H9 (cell line): ENCODE measurements at regions not wholly inside any gene's neighbourhood (a gene's known extent, or its start where the extent isn't known, plus 50 kb on each side); places are given as distances from the start of the nearest gene placed in this dataset.

Experiments
- DNase-seq: peaks from one replicate; pipeline ENCODE4 v3.0.0-alpha.2; 2017
- H2AFZ ChIP-seq: one replicate; pipeline ENCODE4 v1.6.1; 2013; ENCODE audit warnings: mild to moderate bottlenecking, low read length, control low read depth, moderate library complexity
- H2AK5ac ChIP-seq: 2 replicates; pipeline ENCODE4 v1.6.1; 2013; ENCODE audit warnings: low read length, control low read depth, mixed read lengths; ENCODE audit not compliant: insufficient read length
- H2BK120ac ChIP-seq: one replicate; pipeline ENCODE4 v1.6.1; 2013; ENCODE audit warnings: low read depth, mild to moderate bottlenecking, low read length, control low read depth, inconsistent platforms; ENCODE audit not compliant: poor library complexity, severe bottlenecking
- H2BK12ac ChIP-seq: 2 replicates; pipeline ENCODE4 v1.6.1; 2013; ENCODE audit warnings: low read length, control low read depth, mixed read lengths, low read depth; ENCODE audit not compliant: insufficient read length
- H2BK15ac ChIP-seq: 2 replicates; pipeline ENCODE4 v1.6.1; 2013; ENCODE audit warnings: low read depth, low read length, control low read depth
- H2BK20ac ChIP-seq: one replicate; pipeline ENCODE4 v1.6.1; 2013; ENCODE audit warnings: low read depth, mild to moderate bottlenecking, low read length, control low read depth, inconsistent platforms; ENCODE audit not compliant: poor library complexity, severe bottlenecking
- H2BK5ac ChIP-seq: 2 replicates; pipeline ENCODE4 v1.6.1; 2013; ENCODE audit warnings: low read length, control low read depth, mixed read lengths; ENCODE audit not compliant: insufficient read length
- H3K14ac ChIP-seq: 2 replicates; pipeline ENCODE4 v1.6.1; 2013; ENCODE audit warnings: low read length, control low read depth; ENCODE audit not compliant: insufficient read depth
- H3K18ac ChIP-seq: 2 replicates; pipeline ENCODE4 v1.6.1; 2013; ENCODE audit warnings: low read depth, mild to moderate bottlenecking, mixed read lengths, low read length, control low read depth; ENCODE audit not compliant: insufficient read length
- H3K23ac ChIP-seq: 2 replicates; pipeline ENCODE4 v1.6.1; 2013; ENCODE audit warnings: low read length, control low read depth, mixed read lengths, low read depth; ENCODE audit not compliant: insufficient read length
- H3K23me2 ChIP-seq: 2 replicates; pipeline ENCODE4 v1.6.1; 2013; ENCODE audit warnings: low read depth, mild to moderate bottlenecking, mixed read lengths, low read length, control low read depth; ENCODE audit not compliant: insufficient read length, poor library complexity, severe bottlenecking
- H3K27ac ChIP-seq: 2 replicates; pipeline ENCODE4 v1.5.1; 2013; ENCODE audit warnings: low read length, control low read depth, mixed read lengths, low read depth; ENCODE audit not compliant: insufficient read length
- H3K27me3 ChIP-seq: 2 replicates; pipeline ENCODE4 v1.6.1; 2013; ENCODE audit warnings: low read length, control low read depth, inconsistent platforms; ENCODE audit not compliant: insufficient read depth
- H3K4ac ChIP-seq: 2 replicates; pipeline ENCODE4 v1.6.1; 2013; ENCODE audit warnings: low read depth, mild to moderate bottlenecking, control low read depth, inconsistent platforms, low read length, moderate library complexity
- H3K4me1 ChIP-seq: 2 replicates; pipeline ENCODE4 v1.6.1; 2013; ENCODE audit warnings: low read length, control low read depth, inconsistent platforms; ENCODE audit not compliant: insufficient read depth
- H3K4me2 ChIP-seq: 2 replicates; pipeline ENCODE4 v1.6.1; 2013; ENCODE audit warnings: low read length, control low read depth, mixed read lengths; ENCODE audit not compliant: insufficient read length, insufficient read depth
- H3K56ac ChIP-seq: 2 replicates; pipeline ENCODE4 v1.6.1; 2013; ENCODE audit warnings: low read depth, mild to moderate bottlenecking, mixed read lengths, low read length, control low read depth; ENCODE audit not compliant: insufficient read length
- H3K79me1 ChIP-seq: 2 replicates; pipeline ENCODE4 v1.6.1; 2013; ENCODE audit warnings: low read depth, mild to moderate bottlenecking, moderate library complexity, low read length, control low read depth, inconsistent platforms; ENCODE audit not compliant: insufficient read depth, poor library complexity, severe bottlenecking
- H3K79me2 ChIP-seq: 2 replicates; pipeline ENCODE4 v1.6.1; 2013; ENCODE audit warnings: low read length, control low read depth, inconsistent platforms; ENCODE audit not compliant: insufficient read depth
- H3K9ac ChIP-seq: 2 replicates; pipeline ENCODE4 v1.6.1; 2013; ENCODE audit warnings: low read length, control low read depth, mixed read lengths; ENCODE audit not compliant: insufficient read length; ENCODE audit errors: extremely low read depth
- H3K9me3 ChIP-seq: one replicate; pipeline ENCODE4 v1.6.1; 2013; ENCODE audit warnings: low read depth, low read length, inconsistent platforms; ENCODE audit not compliant: control insufficient read depth
- H3T11ph ChIP-seq: one replicate; pipeline ENCODE4 v1.6.1; 2013; ENCODE audit warnings: mild to moderate bottlenecking, low read length, control low read depth, inconsistent platforms
- H4K20me1 ChIP-seq: one replicate; pipeline ENCODE4 v1.6.1; 2013; ENCODE audit not compliant: control insufficient read depth, insufficient read length, insufficient read depth
- H4K5ac ChIP-seq: 2 replicates; pipeline ENCODE4 v1.6.1; 2013; ENCODE audit warnings: low read depth, mild to moderate bottlenecking, mixed read lengths, low read length, control low read depth; ENCODE audit not compliant: insufficient read length
- H4K8ac ChIP-seq: replicated peaks from 2 replicates; pipeline ENCODE4 v1.6.1; 2013; ENCODE audit warnings: low read length, control low read depth, mixed read lengths, low read depth; ENCODE audit not compliant: insufficient read length
- H4K91ac ChIP-seq: 2 replicates; pipeline ENCODE4 v1.6.1; 2013; ENCODE audit warnings: low read depth, mild to moderate bottlenecking, moderate library complexity, mixed read lengths, low read length, control low read depth; ENCODE audit not compliant: insufficient read length
- H3K27ac Mint-ChIP-seq, 3 experiments: 2 replicates in 2 of 3; 3 replicates in 1 of 3; pipeline ENCODE4 v1.8.0; 2020 to 2021; ENCODE audit warnings: mixed read lengths in 3 of 3, mild to moderate bottlenecking in 1 of 3, moderate library complexity in 1 of 3
- H3K27me3 Mint-ChIP-seq: 2 replicates; pipeline ENCODE4 v1.8.0; 2021; ENCODE audit warnings: low read depth, mild to moderate bottlenecking, moderate library complexity, mixed read lengths
- H3K36me3 Mint-ChIP-seq, 3 experiments: 2 replicates in 2 of 3; 3 replicates in 1 of 3; pipeline ENCODE4 v1.8.0; 2020 to 2021; ENCODE audit warnings: low read depth in 3 of 3, mixed read lengths in 3 of 3; ENCODE audit not compliant: insufficient read depth in 1 of 3
- H3K4me1 Mint-ChIP-seq, 2 experiments: 2 replicates each; pipeline ENCODE4 v1.8.0; 2020; ENCODE audit warnings: mixed read lengths in 2 of 2
- H3K4me3 Mint-ChIP-seq, 2 experiments: 2 replicates in 1 of 2; 3 replicates in 1 of 2; pipeline ENCODE4 v1.8.0; 2020 to 2021; ENCODE audit warnings: mild to moderate bottlenecking in 2 of 2, mixed read lengths in 2 of 2, moderate library complexity in 1 of 2
- H3K9me3 Mint-ChIP-seq, 2 experiments: 2 replicates in 1 of 2; 3 replicates in 1 of 2; pipeline ENCODE4 v1.8.0; 2020; ENCODE audit warnings: mild to moderate bottlenecking in 2 of 2, mixed read lengths in 2 of 2, moderate library complexity in 1 of 2
- CTCF ChIP-seq: fragments of 200-600 bp; sonication (generic); conservative IDR thresholded peaks from 3 replicates; pipeline ENCODE4 v1.8.0; 2021; ENCODE audit warnings: antibody characterized with exemption, mild to moderate bottlenecking
- WGBS: extraction: QIAGEN DNeasy Blood & Tissue Kit; methylation state at CpG from one replicate; pipeline ENCODE4 v1.1.7; 2013; ENCODE audit warnings: missing lambda C conversion rate, low lambda C conversion rate, mixed read lengths; ENCODE audit not compliant: insufficient read length; ENCODE audit errors: extremely low coverage; 5-methylcytosine and 5-hydroxymethylcytosine counted together

DNA sequence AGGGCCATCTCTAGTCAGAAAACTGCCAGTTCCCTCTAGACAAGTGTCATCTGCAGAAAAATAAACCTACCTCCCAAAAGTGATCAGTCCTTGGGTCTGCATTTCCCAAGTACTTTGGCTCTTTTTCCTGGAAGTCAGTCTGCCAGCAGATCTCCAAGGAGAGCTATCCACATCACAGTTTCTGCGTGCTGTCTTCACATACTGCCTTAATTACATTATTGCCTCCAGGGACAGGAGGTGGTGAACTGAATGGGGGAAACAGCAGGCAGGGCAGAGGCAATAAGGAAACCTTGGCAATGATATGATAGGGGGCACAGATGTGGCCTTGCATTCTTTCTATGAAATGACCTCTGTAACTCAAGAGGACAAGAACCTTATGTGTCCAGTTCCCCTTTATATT is 105.9 kb upstream of the SIX2 start:
- Histone ChIP-seq H2BK12ac (no peak overlapping the region), H3K23ac (no peak overlapping the region), H3K56ac (no peak overlapping the region), H3K4ac (no peak overlapping the region), H3T11ph (no peak overlapping the region), H2BK120ac (no peak overlapping the region), H3K79me1 (no peaks in the 10 kb centered on the region), H3K27me3 (no peaks in the 10 kb centered on the region), H3K79me2 (no peaks in the 10 kb centered on the region), H2BK20ac (no peak overlapping the region), H3K23me2 (no peaks in the 10 kb centered on the region), H4K5ac (no peak overlapping the region), H2BK15ac (no peak overlapping the region), H3K4me2 (no peak overlapping the region), H2AFZ (no peak overlapping the region), H4K8ac (no peak overlapping the region), H3K9ac (no peak overlapping the region), H4K20me1 (no peaks in the 10 kb centered on the region), H2BK5ac (no peak overlapping the region), H3K4me1 (no peaks in the 10 kb centered on the region), H3K9me3 (no peaks in the 10 kb centered on the region), H3K18ac (no peak overlapping the region), H4K91ac (no peak overlapping the region), H3K14ac (no peak overlapping the region), H2AK5ac (no peak overlapping the region), H3K27ac (no peak overlapping the region)
- TF ChIP-seq CTCF: no peak
- Mint-ChIP-seq H3K4me3 (no peak overlapping the region), H3K4me1 (peaks cover 7 to 9% of the 10 kb centered on the region in 2 experiments), H3K27me3 (no peaks in the 10 kb centered on the region), H3K36me3 (no peaks in the 10 kb centered on the region; a peak in 1 of 7 replicates), H3K9me3 (no peaks in the 10 kb centered on the region), H3K27ac (no peak overlapping the region)
- no peak for DNase-seq
- WGBS: no CpG with 5 or more reads among the region's 1 CpG
